ENCODE measurements at regions not wholly inside any gene's neighbourhood (a gene's known extent, or its start where the extent isn't known, plus 50 kb on each side); places are given as distances from the start of the nearest gene placed in this dataset.
A peak's percentile ranks its signal among the peaks of the same experiment; 100 is the strongest.

DNA sequence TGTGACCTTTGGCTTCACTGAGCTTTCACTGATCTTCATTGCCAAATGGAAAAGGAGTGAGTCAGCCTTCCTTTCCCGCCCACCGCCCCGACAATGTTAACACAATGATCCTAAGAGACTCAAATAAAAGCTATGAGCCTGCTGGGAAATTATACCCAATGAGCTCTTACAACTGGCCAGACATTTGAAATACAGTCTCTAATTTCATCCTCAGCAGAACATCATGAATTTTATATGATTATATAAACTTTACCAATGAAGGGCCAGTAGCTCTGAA, 252.5 kb downstream of the SIPA1L2 start:
- H3K27ac ChIP-seq (ENCODE audit: low read length, poor library complexity, severe bottlenecking), result no peak overlapping the region
- H3K27me3 ChIP-seq (ENCODE audit: control insufficient read depth in 1 of 2, insufficient read depth in 1 of 2, low read length in 2 of 2), result peaks cover 0 to 16% of the 10 kb centered on the region in 2 experiments
- no peak overlapping the region for H4K91ac ChIP-seq (ENCODE audit: low read length)
- H4K8ac ChIP-seq (ENCODE audit: low read length), result no peak overlapping the region
- no peak overlapping the region for H3K23ac ChIP-seq (ENCODE audit: low read length in 2 of 2)
- no peak overlapping the region for H2BK12ac ChIP-seq (ENCODE audit: low read length in 2 of 2)
- H3K79me1 ChIP-seq (replicated peaks; ENCODE audit: low read length, poor library complexity, severe bottlenecking), result no peaks in the 10 kb centered on the region
- H2AK5ac ChIP-seq (ENCODE audit: low read length, severe bottlenecking), result no peak overlapping the region
- H3K14ac ChIP-seq (ENCODE audit: low read length in 2 of 2), result no peak overlapping the region
- peak; percentile 43 for DNase-seq
- H3K4ac ChIP-seq (ENCODE audit: low read depth in 1 of 2, low read length in 2 of 2), result no peak overlapping the region
- H2AFZ ChIP-seq (ENCODE audit: low read depth, low read length), result no peak overlapping the region
- H3K4me3 ChIP-seq (ENCODE audit: insufficient read depth in 1 of 2, low read depth in 1 of 2, low read length in 2 of 2), result no peak overlapping the region
- WGBS, result 15% methylated on average over 3 of the region's 3 CpGs
- no peaks in the 10 kb centered on the region for H3K36me3 ChIP-seq (ENCODE audit: control insufficient read depth in 1 of 2, insufficient read depth in 2 of 2, low read depth in 1 of 2, low read length in 2 of 2)
- H2BK120ac ChIP-seq (ENCODE audit: low read depth, low read length), result no peak overlapping the region
- no peaks in the 10 kb centered on the region for H3K9me3 ChIP-seq (ENCODE audit: control insufficient read depth, low read length)
- H3K4me2 ChIP-seq (ENCODE audit: low read length, poor library complexity, severe bottlenecking), result no peak overlapping the region
- H2BK5ac ChIP-seq (ENCODE audit: low read depth, low read length, poor library complexity, severe bottlenecking), result no peak overlapping the region
- H2BK15ac ChIP-seq (ENCODE audit: low read depth, poor library complexity, severe bottlenecking), result no peak overlapping the region
- H3K18ac ChIP-seq (ENCODE audit: low read depth in 1 of 2, low read length in 2 of 2), result no peak overlapping the region
- peaks cover 4% of the 10 kb centered on the region for H3K4me1 ChIP-seq (ENCODE audit: control insufficient read depth, insufficient read depth, low read depth, low read length)
- H3K9ac ChIP-seq (ENCODE audit: low read length), result no peak overlapping the region

DNA sequence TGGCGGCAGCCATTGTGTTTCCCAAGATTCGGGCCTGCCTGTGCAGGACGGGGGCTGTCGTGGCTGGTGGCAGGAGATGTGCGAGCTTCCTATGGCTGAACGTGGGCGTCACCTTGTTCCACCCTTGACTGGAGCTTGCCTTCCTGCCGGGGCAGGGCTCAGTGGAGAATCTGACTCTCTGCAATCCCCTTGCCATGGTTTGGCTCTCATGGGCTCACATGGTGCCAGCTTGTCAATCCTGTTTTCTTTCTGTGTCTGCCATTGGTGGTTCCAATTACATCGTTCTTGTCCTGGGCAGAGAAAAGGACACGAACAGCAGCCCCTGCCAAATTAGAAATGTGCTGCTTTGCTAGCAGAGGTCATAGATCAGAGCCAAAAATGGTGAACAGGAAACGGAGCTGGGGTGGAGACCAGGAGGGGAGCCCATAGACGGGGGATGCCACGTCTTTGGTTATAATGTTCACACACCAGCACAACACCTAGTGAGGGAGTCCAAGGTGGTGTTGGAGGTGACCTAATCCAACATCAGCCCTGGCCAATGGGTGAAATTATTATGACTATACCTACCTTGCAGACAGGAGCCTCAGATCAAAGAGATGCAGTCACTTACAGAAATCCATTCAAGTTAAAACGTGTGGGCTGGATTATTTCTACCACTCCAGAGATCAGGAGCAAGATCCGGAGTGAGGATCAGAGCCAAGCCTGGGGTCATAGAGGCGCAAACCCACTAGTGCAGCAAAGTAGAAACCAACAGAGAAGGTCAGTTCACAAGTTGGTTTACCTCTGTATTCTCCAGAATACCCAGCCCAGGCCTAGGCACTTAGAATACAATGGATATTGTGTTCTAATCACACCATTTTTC, 253.1 kb downstream of the SIPA1L2 start:
- WGBS, result 93% methylated on average over 14 of the region's 16 CpGs
- Histone ChIP-seq H2BK120ac (ENCODE audit: low read depth, low read length) (no peak overlapping the region), H3K27me3 (ENCODE audit: control insufficient read depth in 1 of 2, insufficient read depth in 1 of 2, low read length in 2 of 2) (peaks cover 0 to 16% of the 10 kb centered on the region in 2 experiments), H3K9ac (ENCODE audit: low read length) (no peak overlapping the region), H2BK5ac (ENCODE audit: low read depth, low read length, poor library complexity, severe bottlenecking) (no peak overlapping the region), H3K18ac (ENCODE audit: low read depth in 1 of 2, low read length in 2 of 2) (no peak overlapping the region), H2BK12ac (ENCODE audit: low read length in 2 of 2) (no peak overlapping the region), H3K9me3 (ENCODE audit: control insufficient read depth, low read length) (no peaks in the 10 kb centered on the region), H3K4me1 (ENCODE audit: control insufficient read depth, insufficient read depth, low read depth, low read length) (peaks cover 4% of the 10 kb centered on the region), H2AK5ac (ENCODE audit: low read length, severe bottlenecking) (no peak overlapping the region), H3K79me1 (replicated peaks; ENCODE audit: low read length, poor library complexity, severe bottlenecking) (no peaks in the 10 kb centered on the region), H3K4ac (ENCODE audit: low read depth in 1 of 2, low read length in 2 of 2) (no peak overlapping the region), H3K14ac (ENCODE audit: low read length in 2 of 2) (no peak overlapping the region), H3K27ac (ENCODE audit: low read length, poor library complexity, severe bottlenecking) (no peak overlapping the region), H2AFZ (ENCODE audit: low read depth, low read length) (no peak overlapping the region), H4K91ac (ENCODE audit: low read length) (no peak overlapping the region), H3K4me3 (ENCODE audit: insufficient read depth in 1 of 2, low read depth in 1 of 2, low read length in 2 of 2) (no peak overlapping the region), H3K4me2 (ENCODE audit: low read length, poor library complexity, severe bottlenecking) (no peak overlapping the region), H4K8ac (ENCODE audit: low read length) (no peak overlapping the region), H3K23ac (ENCODE audit: low read length in 2 of 2) (no peak overlapping the region), H3K36me3 (ENCODE audit: control insufficient read depth in 1 of 2, insufficient read depth in 2 of 2, low read depth in 1 of 2, low read length in 2 of 2) (no peaks in the 10 kb centered on the region), H2BK15ac (ENCODE audit: low read depth, poor library complexity, severe bottlenecking) (no peak overlapping the region)
- no peak for DNase-seq

DNA sequence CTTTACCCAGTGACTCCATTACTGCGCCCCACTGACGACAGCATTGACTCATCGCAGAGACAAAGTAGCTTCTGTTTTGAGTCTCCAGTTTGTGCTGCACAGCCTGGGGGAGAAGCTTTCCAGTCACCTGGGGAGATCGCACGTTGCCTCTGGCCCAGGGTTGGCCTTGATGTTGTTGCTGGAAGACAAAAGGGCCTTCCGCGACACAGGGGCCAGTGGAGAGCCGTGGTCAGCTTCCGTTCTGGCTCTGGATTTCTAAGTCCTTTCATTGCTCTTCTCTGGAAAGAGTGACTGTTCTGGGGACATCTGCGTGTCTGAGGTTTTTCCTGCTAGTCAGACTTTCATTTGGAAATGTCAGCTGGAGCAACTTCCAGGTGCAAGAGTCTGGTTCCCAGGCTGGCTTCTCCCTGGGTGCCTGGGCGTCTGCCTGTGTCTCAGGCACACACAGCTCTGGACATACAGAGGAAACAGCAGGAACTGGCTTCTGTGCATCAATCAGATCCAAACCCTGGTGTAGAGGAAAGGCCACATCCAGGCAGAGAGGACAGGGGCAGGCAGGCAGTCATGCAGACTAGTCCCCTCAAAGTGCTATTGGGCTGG, 257.0 kb downstream of the SIPA1L2 start:
- H3K9me3 ChIP-seq (ENCODE audit: control insufficient read depth, low read length), result no peaks in the 10 kb centered on the region
- H3K4me1 ChIP-seq (ENCODE audit: control insufficient read depth, insufficient read depth, low read depth, low read length), result peaks cover 5% of the 10 kb centered on the region
- no peaks in the 10 kb centered on the region for H3K79me1 ChIP-seq (replicated peaks; ENCODE audit: low read length, poor library complexity, severe bottlenecking)
- no peak overlapping the region for H3K4ac ChIP-seq (ENCODE audit: low read depth in 1 of 2, low read length in 2 of 2)
- no peak overlapping the region for H3K14ac ChIP-seq (ENCODE audit: low read length in 2 of 2)
- no peak overlapping the region for H2AK5ac ChIP-seq (ENCODE audit: low read length, severe bottlenecking)
- no peak overlapping the region for H3K18ac ChIP-seq (ENCODE audit: low read depth in 1 of 2, low read length in 2 of 2)
- no peak overlapping the region for H3K9ac ChIP-seq (ENCODE audit: low read length)
- no peak overlapping the region for H3K27ac ChIP-seq (ENCODE audit: low read length, poor library complexity, severe bottlenecking)
- H4K91ac ChIP-seq (ENCODE audit: low read length), result no peak overlapping the region
- no peak overlapping the region for H2BK12ac ChIP-seq (ENCODE audit: low read length in 2 of 2)
- DNase-seq, result no peak
- no peaks in the 10 kb centered on the region for H3K36me3 ChIP-seq (ENCODE audit: control insufficient read depth in 1 of 2, insufficient read depth in 2 of 2, low read depth in 1 of 2, low read length in 2 of 2)
- H3K23ac ChIP-seq (ENCODE audit: low read length in 2 of 2), result no peak overlapping the region
- no peak overlapping the region for H2BK120ac ChIP-seq (ENCODE audit: low read depth, low read length)
- no peak overlapping the region for H3K4me2 ChIP-seq (ENCODE audit: low read length, poor library complexity, severe bottlenecking)
- H3K27me3 ChIP-seq (ENCODE audit: control insufficient read depth in 1 of 2, insufficient read depth in 1 of 2, low read length in 2 of 2), result peaks cover 0 to 6% of the 10 kb centered on the region in 2 experiments
- H3K4me3 ChIP-seq (ENCODE audit: insufficient read depth in 1 of 2, low read depth in 1 of 2, low read length in 2 of 2), result no peak overlapping the region
- no peak overlapping the region for H2AFZ ChIP-seq (ENCODE audit: low read depth, low read length)
- 89% methylated on average over 11 of the region's 11 CpGs for WGBS
- no peak overlapping the region for H4K8ac ChIP-seq (ENCODE audit: low read length)
- no peak overlapping the region for H2BK5ac ChIP-seq (ENCODE audit: low read depth, low read length, poor library complexity, severe bottlenecking)
- no peak overlapping the region for H2BK15ac ChIP-seq (ENCODE audit: low read depth, poor library complexity, severe bottlenecking)

DNA sequence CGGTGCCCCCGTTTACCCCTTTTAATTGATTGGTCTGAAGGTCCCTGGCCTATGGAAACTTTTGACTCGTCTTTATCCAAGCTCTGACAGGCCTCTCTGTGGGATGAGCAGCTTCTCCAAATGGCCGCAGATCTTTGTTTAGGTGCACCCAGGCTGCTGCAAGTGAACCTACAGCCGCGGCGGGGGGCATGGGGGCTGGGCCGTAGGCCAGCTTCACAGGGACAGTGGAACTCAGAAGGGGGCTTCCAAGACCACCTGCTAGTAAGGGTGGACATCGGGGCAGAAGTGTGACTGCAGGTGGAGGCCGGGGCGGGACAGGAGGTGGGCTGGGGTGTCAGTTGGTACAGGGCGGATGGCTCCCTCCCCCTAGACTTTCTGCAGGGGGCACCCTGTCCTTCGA, 257.5 kb downstream of the SIPA1L2 start:
- H3K14ac ChIP-seq (ENCODE audit: low read length in 2 of 2), result no peak overlapping the region
- no peak overlapping the region for H2BK5ac ChIP-seq (ENCODE audit: low read depth, low read length, poor library complexity, severe bottlenecking)
- no peak overlapping the region for H3K4me3 ChIP-seq (ENCODE audit: insufficient read depth in 1 of 2, low read depth in 1 of 2, low read length in 2 of 2)
- 94% methylated on average over 13 of the region's 13 CpGs for WGBS
- no peak for DNase-seq
- no peak overlapping the region for H3K9ac ChIP-seq (ENCODE audit: low read length)
- no peak overlapping the region for H2BK12ac ChIP-seq (ENCODE audit: low read length in 2 of 2)
- no peak overlapping the region for H3K4me2 ChIP-seq (ENCODE audit: low read length, poor library complexity, severe bottlenecking)
- H2AK5ac ChIP-seq (ENCODE audit: low read length, severe bottlenecking), result no peak overlapping the region
- no peaks in the 10 kb centered on the region for H3K36me3 ChIP-seq (ENCODE audit: control insufficient read depth in 1 of 2, insufficient read depth in 2 of 2, low read depth in 1 of 2, low read length in 2 of 2)
- no peak overlapping the region for H2AFZ ChIP-seq (ENCODE audit: low read depth, low read length)
- H2BK120ac ChIP-seq (ENCODE audit: low read depth, low read length), result no peak overlapping the region
- H3K18ac ChIP-seq (ENCODE audit: low read depth in 1 of 2, low read length in 2 of 2), result no peak overlapping the region
- peaks cover 0 to 6% of the 10 kb centered on the region in 2 experiments for H3K27me3 ChIP-seq (ENCODE audit: control insufficient read depth in 1 of 2, insufficient read depth in 1 of 2, low read length in 2 of 2)
- no peak overlapping the region for H3K23ac ChIP-seq (ENCODE audit: low read length in 2 of 2)
- H4K91ac ChIP-seq (ENCODE audit: low read length), result no peak overlapping the region
- H3K4ac ChIP-seq (ENCODE audit: low read depth in 1 of 2, low read length in 2 of 2), result no peak overlapping the region
- peaks cover 5% of the 10 kb centered on the region for H3K4me1 ChIP-seq (ENCODE audit: control insufficient read depth, insufficient read depth, low read depth, low read length)
- no peaks in the 10 kb centered on the region for H3K9me3 ChIP-seq (ENCODE audit: control insufficient read depth, low read length)
- H4K8ac ChIP-seq (ENCODE audit: low read length), result no peak overlapping the region
- H3K27ac ChIP-seq (ENCODE audit: low read length, poor library complexity, severe bottlenecking), result no peak overlapping the region
- no peaks in the 10 kb centered on the region for H3K79me1 ChIP-seq (replicated peaks; ENCODE audit: low read length, poor library complexity, severe bottlenecking)
- no peak overlapping the region for H2BK15ac ChIP-seq (ENCODE audit: low read depth, poor library complexity, severe bottlenecking)

Measured in mesenchymal stem cell (in vitro differentiated cells and primary cell).